ENCODE measurements at regions not wholly inside any gene's neighbourhood (a gene's known extent, or its start where the extent isn't known, plus 50 kb on each side); places are given as distances from the start of the nearest gene placed in this dataset.

DNA sequence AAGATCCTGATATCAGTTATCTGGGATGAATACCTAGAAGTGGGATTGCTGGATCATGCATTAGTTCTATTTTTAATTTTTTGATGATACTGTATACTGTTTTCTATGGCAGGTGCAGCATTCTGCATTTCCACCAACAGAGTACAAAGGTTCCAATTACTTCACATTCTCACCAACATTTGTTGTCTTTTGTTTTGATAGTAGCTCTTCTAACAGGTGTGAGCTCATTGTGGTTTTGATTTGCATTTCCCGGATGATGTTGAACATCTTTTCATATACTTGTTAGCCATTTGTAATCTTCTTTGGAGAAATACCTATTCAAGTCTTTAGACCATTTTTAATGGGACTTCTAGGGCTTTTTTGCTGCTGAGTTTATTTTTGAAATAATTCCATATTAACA, 139.2 kb upstream of the AMOT start:
- intact Hi-C loops (cut with micrococcal nuclease; ENCODE audit: unreplicated experiment): no loop called here
- CTCF ChIA-PET (ENCODE audit: unreplicated experiment): no interaction called here
- DNase-seq (ENCODE audit: low spot score): no peak

GRCh38 chrX:112968351-112969133, 127.9 kb upstream of the AMOT start:
- H3K27ac ChIP-seq (ENCODE audit: low read depth, low read length, poor library complexity, severe bottlenecking): no peak overlapping the region
- intact Hi-C loops (cut with micrococcal nuclease; ENCODE audit: unreplicated experiment): no loop called here
- ChIA-PET POLR2A (no interaction called here), CTCF (ENCODE audit: unreplicated experiment) (no interaction called here)
- H4K20me1 ChIP-seq (ENCODE audit: insufficient read depth, low read length): no peaks in the 10 kb centered on the region
- no peak overlapping the region for H3K4me2 ChIP-seq (ENCODE audit: low read length)
- no peaks in the 10 kb centered on the region for H3K79me2 ChIP-seq (ENCODE audit: insufficient read depth, low read depth, low read length)
- no peaks in the 10 kb centered on the region for H3K9me3 ChIP-seq (ENCODE audit: low read length)
- H3K4me3 ChIP-seq (ENCODE audit: low read depth, low read length, poor library complexity, severe bottlenecking): no peak overlapping the region
- no peak for DNase-seq (ENCODE audit: low spot score)
- no peaks in the 10 kb centered on the region for H3K36me3 ChIP-seq (ENCODE audit: insufficient read depth, low read length)
- no peak overlapping the region for H2AFZ ChIP-seq (ENCODE audit: low read length)
- no peak for TF ChIP-seq CTCF (conservative IDR thresholded peaks at IDR 0.05; ENCODE audit: low read length)
- TF ChIP-seq EZH2phosphoT487 (IDR thresholded peaks at IDR 0.05; ENCODE audit: borderline replicate concordance, low read depth, low read length): no peak
- H3K4me1 ChIP-seq (ENCODE audit: insufficient read depth, low read length, poor library complexity, severe bottlenecking): no peaks in the 10 kb centered on the region
- BruUV-seq (replicated peaks): no TSS peak
- no peaks in the 10 kb centered on the region for H3K9me2 ChIP-seq (ENCODE audit: insufficient read depth, low read length)

More for the DNA sequence above, 139.2 kb upstream of the AMOT start:
- POLR2A ChIA-PET: no interaction called here
- no peaks in the 10 kb centered on the region for H3K9me3 ChIP-seq (ENCODE audit: low read length)
- no peak overlapping the region for H3K4me3 ChIP-seq (ENCODE audit: low read depth, low read length, poor library complexity, severe bottlenecking)
- no peaks in the 10 kb centered on the region for H4K20me1 ChIP-seq (ENCODE audit: insufficient read depth, low read length)
- no peak overlapping the region for H2AFZ ChIP-seq (ENCODE audit: low read length)
- no peak overlapping the region for H3K27ac ChIP-seq (ENCODE audit: low read depth, low read length, poor library complexity, severe bottlenecking)
- no peaks in the 10 kb centered on the region for H3K36me3 ChIP-seq (ENCODE audit: insufficient read depth, low read length)
- H3K9me2 ChIP-seq (ENCODE audit: insufficient read depth, low read length): no peaks in the 10 kb centered on the region
- H3K79me2 ChIP-seq (ENCODE audit: insufficient read depth, low read depth, low read length): no peaks in the 10 kb centered on the region
- no peak overlapping the region for H3K4me2 ChIP-seq (ENCODE audit: low read length)
- H3K4me1 ChIP-seq (ENCODE audit: insufficient read depth, low read length, poor library complexity, severe bottlenecking): no peaks in the 10 kb centered on the region
- no peak for TF ChIP-seq CTCF (conservative IDR thresholded peaks at IDR 0.05; ENCODE audit: low read length)
- TF ChIP-seq EZH2phosphoT487 (IDR thresholded peaks at IDR 0.05; ENCODE audit: borderline replicate concordance, low read depth, low read length): no peak
- no TSS peak for BruUV-seq (replicated peaks)

- CTCF ChIA-PET (ENCODE audit: unreplicated experiment): no interaction called here
- H3K9me3 ChIP-seq (ENCODE audit: low read length): no peaks in the 10 kb centered on the region
- POLR2A ChIA-PET: no interaction called here
- TF ChIP-seq CTCF (conservative IDR thresholded peaks at IDR 0.05; ENCODE audit: low read length): no peak
- TF ChIP-seq EZH2phosphoT487 (IDR thresholded peaks at IDR 0.05; ENCODE audit: borderline replicate concordance, low read depth, low read length): no peak
- no peak overlapping the region for H2AFZ ChIP-seq (ENCODE audit: low read length)
- H3K9me2 ChIP-seq (ENCODE audit: insufficient read depth, low read length): no peaks in the 10 kb centered on the region
- no peak overlapping the region for H3K4me2 ChIP-seq (ENCODE audit: low read length)
- H3K79me2 ChIP-seq (ENCODE audit: insufficient read depth, low read depth, low read length): no peaks in the 10 kb centered on the region
- no peaks in the 10 kb centered on the region for H3K4me1 ChIP-seq (ENCODE audit: insufficient read depth, low read length, poor library complexity, severe bottlenecking)
- DNase-seq (ENCODE audit: low spot score): no peak
- no peak overlapping the region for H3K4me3 ChIP-seq (ENCODE audit: low read depth, low read length, poor library complexity, severe bottlenecking)
- intact Hi-C loops (cut with micrococcal nuclease; ENCODE audit: unreplicated experiment): no loop called here
- no peaks in the 10 kb centered on the region for H3K36me3 ChIP-seq (ENCODE audit: insufficient read depth, low read length)
- H3K27ac ChIP-seq (ENCODE audit: low read depth, low read length, poor library complexity, severe bottlenecking): no peak overlapping the region
- H4K20me1 ChIP-seq (ENCODE audit: insufficient read depth, low read length): no peaks in the 10 kb centered on the region
- no TSS peak for BruUV-seq (replicated peaks)
Observed at GRCh38 chrX:112967903-112968302, 127.3 kb upstream of the AMOT start.

All from OCI-LY7 (cell line).